WTC11 (cell line): ENCODE measurements at regions not wholly inside any gene's neighbourhood (a gene's known extent, or its start where the extent isn't known, plus 50 kb on each side); places are given as distances from the start of the nearest gene placed in this dataset.

ENCODE experiments used
- NFYB ChIP-seq: sonication (generic); formaldehyde crosslinking; conservative IDR thresholded peaks from 2 replicates; pipeline ENCODE4 v1.8.0; 2022; ENCODE audit warnings: low read depth, missing genetic modification reagents
- TF ChIP-seq, protein P1 (sequence below): sonication (generic); formaldehyde crosslinking; IDR thresholded peaks from 2 replicates; pipeline ENCODE4 v1.8.0; 2022; ENCODE audit warnings: missing genetic modification reagents
- TF ChIP-seq, protein P2 (sequence below): sonication (generic); formaldehyde crosslinking; conservative IDR thresholded peaks from 2 replicates; pipeline ENCODE4 v1.8.1; 2022; ENCODE audit warnings: mild to moderate bottlenecking, missing genetic modification reagents

DNA sequence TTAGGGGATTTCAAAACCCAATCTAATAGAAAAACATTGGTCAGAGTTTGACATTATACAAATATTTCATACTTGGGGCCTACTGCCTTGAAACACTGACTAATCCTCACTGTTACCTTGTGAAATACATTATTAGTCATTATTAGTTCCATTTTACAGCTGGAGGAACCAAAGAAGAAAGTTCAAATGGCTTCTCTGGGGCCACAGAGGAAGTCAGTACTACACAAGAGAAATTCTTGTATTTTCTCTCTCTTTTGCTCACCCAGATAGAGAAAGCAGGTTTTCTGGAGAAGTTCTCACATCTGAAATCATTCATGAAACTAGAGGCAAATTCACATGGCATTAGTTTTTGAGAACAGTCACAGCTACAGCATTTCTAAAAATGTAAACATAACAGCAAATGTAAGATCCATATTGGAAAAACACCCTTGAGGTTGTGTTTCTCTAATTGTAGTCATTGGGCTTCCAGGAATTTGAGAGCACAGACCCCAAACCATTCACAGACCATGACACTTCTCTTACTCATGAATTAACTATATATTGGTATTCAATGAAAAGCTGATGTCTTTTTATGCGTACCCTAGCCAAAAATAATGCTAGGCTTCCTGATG lies 83.0 kb downstream of the LLPH start:
- TF ChIP-seq, protein P1, sequence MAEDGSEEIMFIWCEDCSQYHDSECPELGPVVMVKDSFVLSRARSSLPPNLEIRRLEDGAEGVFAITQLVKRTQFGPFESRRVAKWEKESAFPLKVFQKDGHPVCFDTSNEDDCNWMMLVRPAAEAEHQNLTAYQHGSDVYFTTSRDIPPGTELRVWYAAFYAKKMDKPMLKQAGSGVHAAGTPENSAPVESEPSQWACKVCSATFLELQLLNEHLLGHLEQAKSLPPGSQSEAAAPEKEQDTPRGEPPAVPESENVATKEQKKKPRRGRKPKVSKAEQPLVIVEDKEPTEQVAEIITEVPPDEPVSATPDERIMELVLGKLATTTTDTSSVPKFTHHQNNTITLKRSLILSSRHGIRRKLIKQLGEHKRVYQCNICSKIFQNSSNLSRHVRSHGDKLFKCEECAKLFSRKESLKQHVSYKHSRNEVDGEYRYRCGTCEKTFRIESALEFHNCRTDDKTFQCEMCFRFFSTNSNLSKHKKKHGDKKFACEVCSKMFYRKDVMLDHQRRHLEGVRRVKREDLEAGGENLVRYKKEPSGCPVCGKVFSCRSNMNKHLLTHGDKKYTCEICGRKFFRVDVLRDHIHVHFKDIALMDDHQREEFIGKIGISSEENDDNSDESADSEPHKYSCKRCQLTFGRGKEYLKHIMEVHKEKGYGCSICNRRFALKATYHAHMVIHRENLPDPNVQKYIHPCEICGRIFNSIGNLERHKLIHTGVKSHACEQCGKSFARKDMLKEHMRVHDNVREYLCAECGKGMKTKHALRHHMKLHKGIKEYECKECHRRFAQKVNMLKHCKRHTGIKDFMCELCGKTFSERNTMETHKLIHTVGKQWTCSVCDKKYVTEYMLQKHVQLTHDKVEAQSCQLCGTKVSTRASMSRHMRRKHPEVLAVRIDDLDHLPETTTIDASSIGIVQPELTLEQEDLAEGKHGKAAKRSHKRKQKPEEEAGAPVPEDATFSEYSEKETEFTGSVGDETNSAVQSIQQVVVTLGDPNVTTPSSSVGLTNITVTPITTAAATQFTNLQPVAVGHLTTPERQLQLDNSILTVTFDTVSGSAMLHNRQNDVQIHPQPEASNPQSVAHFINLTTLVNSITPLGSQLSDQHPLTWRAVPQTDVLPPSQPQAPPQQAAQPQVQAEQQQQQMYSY (CRISPR knock-in tag), result no peak
- no peak for TF ChIP-seq NFYB (CRISPR knock-in tag)
- TF ChIP-seq, protein P2, sequence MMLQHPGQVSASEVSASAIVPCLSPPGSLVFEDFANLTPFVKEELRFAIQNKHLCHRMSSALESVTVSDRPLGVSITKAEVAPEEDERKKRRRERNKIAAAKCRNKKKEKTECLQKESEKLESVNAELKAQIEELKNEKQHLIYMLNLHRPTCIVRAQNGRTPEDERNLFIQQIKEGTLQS, result no peak
